CD4-positive, alpha-beta T cell (primary cell): ENCODE measurements at regions not wholly inside any gene's neighbourhood (a gene's known extent, or its start where the extent isn't known, plus 50 kb on each side); places are given as distances from the start of the nearest gene placed in this dataset.

ENCODE experiments used
- ATAC-seq: fragments of 200-7000 bp; cut with Tn5 transposase; one replicate; pipeline ENCODE4 v1.10.0; 2022; ENCODE audit warnings: mild to moderate bottlenecking; ENCODE audit not compliant: poor library complexity
- CTCF ChIA-PET: fragments of 350-600 bp; sonication (Branson Sonifier 250); formaldehyde crosslinking; loops from one replicate; lab custom pipeline; 2021; ENCODE audit warnings: antibody characterized with exemption, inconsistent platforms; lab: Charles Lee
- POLR2A ChIA-PET: fragments of 350-600 bp; sonication (Branson Sonifier 250); formaldehyde crosslinking; loops from one replicate; lab custom pipeline; 2021; ENCODE audit warnings: antibody characterized with exemption, inconsistent platforms; lab: Charles Lee
- DNase-seq, 14 experiments: peaks; one replicate each; pipeline ENCODE4 v3.0.0-alpha.2; 2013 to 2020; ENCODE audit warnings: mixed read lengths in 2 of 14
- H3K27ac ChIP-seq, 2 donors: one replicate each; pipeline versions ENCODE4 v1.5.1 to v1.7.0; 2013; ENCODE audit warnings: low read length in 2 of 2, low read depth in 1 of 2, mild to moderate bottlenecking in 1 of 2
- H3K27me3 ChIP-seq, 2 experiments: 1 replicate in 1 of 2; 2 replicates in 1 of 2; pipeline versions ENCODE4 v1.6.1 to v1.7.0; 2013; ENCODE audit warnings: low read length in 2 of 2, control low read depth in 1 of 2, mild to moderate bottlenecking in 1 of 2, moderate library complexity in 1 of 2; ENCODE audit not compliant: insufficient read depth in 2 of 2, control insufficient read depth in 1 of 2
- H3K36me3 ChIP-seq: one replicate; pipeline ENCODE4 v1.6.1; 2013; ENCODE audit warnings: low read length, control low read depth; ENCODE audit not compliant: insufficient read depth
- H3K4me1 ChIP-seq: one replicate; pipeline ENCODE4 v1.6.1; 2013; ENCODE audit warnings: low read length, control low read depth; ENCODE audit not compliant: insufficient read depth
- H3K4me3 ChIP-seq: one replicate; pipeline ENCODE4 v1.5.1; 2013; ENCODE audit warnings: mild to moderate bottlenecking, low read length, moderate library complexity
- H3K9me3 ChIP-seq, 2 experiments: 1 replicate in 1 of 2; 2 replicates in 1 of 2; pipeline versions ENCODE4 v1.6.1 to v1.7.0; 2013; ENCODE audit warnings: low read length in 2 of 2, mild to moderate bottlenecking in 2 of 2, control low read depth in 1 of 2, moderate library complexity in 1 of 2; ENCODE audit not compliant: control insufficient read depth in 1 of 2, insufficient read depth in 1 of 2
- H3K27ac Mint-ChIP-seq: one replicate; pipeline ENCODE4 v1.8.0; 2020; ENCODE audit warnings: mixed read lengths
- H3K27me3 Mint-ChIP-seq: one replicate; pipeline ENCODE4 v1.8.0; 2021; ENCODE audit warnings: mixed read lengths
- H3K36me3 Mint-ChIP-seq: one replicate; pipeline ENCODE4 v1.8.0; 2021; ENCODE audit warnings: low read depth, mixed read lengths
- H3K4me1 Mint-ChIP-seq: one replicate; pipeline ENCODE4 v1.8.0; 2021; ENCODE audit warnings: low read depth, mixed read lengths
- H3K4me3 Mint-ChIP-seq: one replicate; pipeline ENCODE4 v1.8.0; 2020; ENCODE audit warnings: mild to moderate bottlenecking, mixed read lengths
- H3K9me3 Mint-ChIP-seq: one replicate; pipeline ENCODE4 v1.8.0; 2020; ENCODE audit warnings: mixed read lengths
- CTCF ChIP-seq: fragments of 200-600 bp; IDR thresholded peaks from one replicate; pipeline ENCODE4 v1.8.0; 2022; ENCODE audit warnings: antibody characterized with exemption, mild to moderate bottlenecking
- intact Hi-C, 2 experiments: fragments of 100-400 bp; cut with DNase I in 1 of 2; cut with micrococcal nuclease in 1 of 2; formaldehyde crosslinking; loops; one replicate each; pipeline versions ENCODE4 v1.15.1 to v1.9.0; 2023 to 2025; cut with DNase I, micrococcal nuclease

- CTCF ChIA-PET, result no interaction called here
- no peak for TF ChIP-seq CTCF
- H3K4me3 Mint-ChIP-seq, result no peak overlapping the region
Observed at GRCh38 chr7:109945820-109946518, 1145.0 kb upstream of the LRRN3 start.

GRCh38 chr7:109950256-109950655, 1140.7 kb upstream of the LRRN3 start:
- Histone ChIP-seq H3K4me1 (no peaks in the 10 kb centered on the region), H3K36me3 (no peaks in the 10 kb centered on the region), H3K4me3 (no peak overlapping the region), H3K9me3 (no peaks in the 10 kb centered on the region), H3K27ac (no peak overlapping the region), H3K27me3 (no peaks in the 10 kb centered on the region)
- no peaks in the 10 kb centered on the region for H3K27me3 Mint-ChIP-seq
- ChIA-PET CTCF (no interaction called here), POLR2A (no interaction called here)
- TF ChIP-seq CTCF, result no peak
- DNase-seq (no peak), ATAC-seq (no peak)
- no peak overlapping the region for H3K27ac Mint-ChIP-seq
- no peaks in the 10 kb centered on the region for H3K4me1 Mint-ChIP-seq
- H3K4me3 Mint-ChIP-seq, result no peak overlapping the region
- peaks cover 2% of the 10 kb centered on the region for H3K9me3 Mint-ChIP-seq
- no peaks in the 10 kb centered on the region for H3K36me3 Mint-ChIP-seq
- intact Hi-C loops, result no loop called here

More at GRCh38 chr7:109945820-109946518, 1145.0 kb upstream of the LRRN3 start:
- no peaks in the 10 kb centered on the region for H3K27me3 Mint-ChIP-seq
- H3K36me3 Mint-ChIP-seq, result no peaks in the 10 kb centered on the region
- no peaks in the 10 kb centered on the region for H3K27me3 ChIP-seq
- no peaks in the 10 kb centered on the region for H3K36me3 ChIP-seq
- ATAC-seq (no peak), DNase-seq (no peak)
- H3K27ac ChIP-seq, result no peak overlapping the region
- POLR2A ChIA-PET, result no interaction called here
- H3K9me3 ChIP-seq, result no peaks in the 10 kb centered on the region
- H3K9me3 Mint-ChIP-seq, result no peaks in the 10 kb centered on the region
- H3K4me1 Mint-ChIP-seq, result no peaks in the 10 kb centered on the region
- intact Hi-C loops, result no loop called here
- no peak overlapping the region for H3K27ac Mint-ChIP-seq
- no peak overlapping the region for H3K4me3 ChIP-seq
- H3K4me1 ChIP-seq, result no peaks in the 10 kb centered on the region

DNA sequence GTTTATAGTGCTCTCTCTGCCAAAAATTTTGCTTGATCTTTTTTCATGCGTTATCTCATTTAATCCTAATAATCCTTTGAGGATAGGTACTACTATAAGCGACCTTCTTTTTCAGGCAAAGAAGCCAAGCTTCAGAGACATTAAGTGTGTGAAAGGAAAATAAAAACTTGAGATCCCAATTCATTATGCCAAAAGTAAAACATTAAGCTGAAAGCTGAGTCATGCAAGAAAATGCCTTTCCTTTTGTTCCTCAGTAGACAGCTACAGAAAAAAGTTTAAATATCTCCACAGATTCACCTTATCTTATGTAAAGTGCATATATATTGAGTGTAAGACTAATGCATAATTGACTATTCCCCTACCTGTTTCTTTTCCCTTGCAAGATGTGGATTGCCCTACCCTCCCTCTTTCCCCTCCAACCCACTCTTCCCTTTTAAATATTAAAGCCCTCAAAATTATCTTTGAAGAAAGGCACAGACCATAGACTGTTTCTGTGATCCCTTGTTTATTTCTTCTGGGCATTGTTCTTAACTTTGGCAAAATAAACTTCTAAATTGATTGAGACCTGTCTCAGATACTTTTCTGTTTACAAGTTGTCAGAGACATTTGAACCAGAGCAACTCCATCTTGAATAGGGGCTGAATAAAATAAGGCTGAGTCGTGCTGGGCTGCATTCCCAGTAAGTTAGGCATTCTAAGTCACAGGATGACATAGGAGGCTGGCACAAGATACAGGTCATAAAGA, 1139.9 kb upstream of the LRRN3 start:
- H3K36me3 ChIP-seq, result no peaks in the 10 kb centered on the region
- POLR2A ChIA-PET, result no interaction called here
- ATAC-seq (no peak), DNase-seq (no peak)
- no peaks in the 10 kb centered on the region for H3K4me1 Mint-ChIP-seq
- CTCF ChIA-PET, result no interaction called here
- no peak overlapping the region for H3K4me3 Mint-ChIP-seq
- TF ChIP-seq CTCF, result no peak
- no peak overlapping the region for H3K27ac ChIP-seq
- no peaks in the 10 kb centered on the region for H3K27me3 ChIP-seq
- no peaks in the 10 kb centered on the region for H3K36me3 Mint-ChIP-seq
- no peaks in the 10 kb centered on the region for H3K27me3 Mint-ChIP-seq
- H3K27ac Mint-ChIP-seq, result no peak overlapping the region
- no peaks in the 10 kb centered on the region for H3K9me3 ChIP-seq
- no peaks in the 10 kb centered on the region for H3K4me1 ChIP-seq
- no peak overlapping the region for H3K4me3 ChIP-seq
- intact Hi-C loops, result no loop called here
- peaks cover 2% of the 10 kb centered on the region for H3K9me3 Mint-ChIP-seq
